Neuron (in vitro differentiated cells): ENCODE measurements at regions not wholly inside any gene's neighbourhood (a gene's known extent, or its start where the extent isn't known, plus 50 kb on each side); places are given as distances from the start of the nearest gene placed in this dataset.

ENCODE experiments used
- H2AFZ ChIP-seq: one replicate; pipeline ENCODE4 v1.6.1; 2013; ENCODE audit warnings: low read depth, mild to moderate bottlenecking, inconsistent platforms, low read length, moderate library complexity
- H3K27me3 ChIP-seq: one replicate; pipeline ENCODE4 v1.6.1; 2013; ENCODE audit warnings: low read length; ENCODE audit not compliant: insufficient read depth
- H3K36me3 ChIP-seq: one replicate; pipeline ENCODE4 v1.6.1; 2013; ENCODE audit warnings: low read length; ENCODE audit not compliant: insufficient read depth
- H3K4me1 ChIP-seq: one replicate; pipeline ENCODE4 v1.6.1; 2013; ENCODE audit warnings: low read length; ENCODE audit not compliant: insufficient read depth
- H3K4me3 ChIP-seq: 2 replicates; pipeline ENCODE4 v1.5.1; 2013; ENCODE audit warnings: mild to moderate bottlenecking, low read length, moderate library complexity
- H3K9me3 ChIP-seq: one replicate; pipeline ENCODE4 v1.6.1; 2013; ENCODE audit warnings: low read length

GRCh38 chr5:86894056-86894455, 276.3 kb downstream of the COX7C start:
- Histone ChIP-seq H3K4me1 (no peaks in the 10 kb centered on the region), H3K9me3 (no peaks in the 10 kb centered on the region), H2AFZ (no peak overlapping the region), H3K27me3 (no peaks in the 10 kb centered on the region), H3K36me3 (no peaks in the 10 kb centered on the region), H3K4me3 (no peak overlapping the region)

GRCh38 chr5:86896916-86897315, 279.2 kb downstream of the COX7C start:
- Histone ChIP-seq H3K4me3 (no peak overlapping the region), H3K9me3 (no peaks in the 10 kb centered on the region), H2AFZ (no peak overlapping the region), H3K27me3 (no peaks in the 10 kb centered on the region), H3K36me3 (no peaks in the 10 kb centered on the region), H3K4me1 (no peaks in the 10 kb centered on the region)

GRCh38 chr5:86909418-86910295, 291.9 kb downstream of the COX7C start:
- Histone ChIP-seq H3K4me3 (no peak overlapping the region), H3K27me3 (no peaks in the 10 kb centered on the region), H2AFZ (no peak overlapping the region), H3K36me3 (no peaks in the 10 kb centered on the region), H3K9me3 (no peaks in the 10 kb centered on the region), H3K4me1 (no peaks in the 10 kb centered on the region)

GRCh38 chr5:86917117-86917579, 299.4 kb downstream of the COX7C start:
- Histone ChIP-seq H3K36me3 (no peaks in the 10 kb centered on the region), H3K4me3 (no peak overlapping the region), H3K9me3 (no peaks in the 10 kb centered on the region), H3K4me1 (no peaks in the 10 kb centered on the region), H2AFZ (no peak overlapping the region), H3K27me3 (no peaks in the 10 kb centered on the region)

GRCh38 chr5:86918246-86918645, 300.5 kb downstream of the COX7C start:
- no peaks in the 10 kb centered on the region for H3K9me3 ChIP-seq
- no peak overlapping the region for H3K4me3 ChIP-seq
- no peak overlapping the region for H2AFZ ChIP-seq
- no peaks in the 10 kb centered on the region for H3K27me3 ChIP-seq
- no peaks in the 10 kb centered on the region for H3K36me3 ChIP-seq
- H3K4me1 ChIP-seq = no peaks in the 10 kb centered on the region

- no peaks in the 10 kb centered on the region for H3K27me3 ChIP-seq
- no peaks in the 10 kb centered on the region for H3K36me3 ChIP-seq
- no peak overlapping the region for H3K4me3 ChIP-seq
- peaks cover 2% of the 10 kb centered on the region for H3K4me1 ChIP-seq
- H2AFZ ChIP-seq = no peak overlapping the region
- no peaks in the 10 kb centered on the region for H3K9me3 ChIP-seq
Observed at GRCh38 chr5:86926033-86926432, 308.3 kb downstream of the COX7C start.

- Histone ChIP-seq H3K9me3 (no peaks in the 10 kb centered on the region), H3K4me3 (no peak overlapping the region)
Observed at GRCh38 chr5:86929123-86929766, 311.5 kb downstream of the COX7C start.

GRCh38 chr5:86951761-86952160, 315.9 kb upstream of the RASA1 start:
- no peak overlapping the region for H3K4me3 ChIP-seq
- H2AFZ ChIP-seq = no peak overlapping the region
- H3K4me1 ChIP-seq = no peaks in the 10 kb centered on the region
- no peaks in the 10 kb centered on the region for H3K9me3 ChIP-seq
- no peaks in the 10 kb centered on the region for H3K36me3 ChIP-seq
- H3K27me3 ChIP-seq = no peaks in the 10 kb centered on the region

More at GRCh38 chr5:86929123-86929766, 311.5 kb downstream of the COX7C start:
- H2AFZ ChIP-seq = no peak overlapping the region
- peaks cover 2% of the 10 kb centered on the region for H3K4me1 ChIP-seq
- H3K27me3 ChIP-seq = no peaks in the 10 kb centered on the region
- no peaks in the 10 kb centered on the region for H3K36me3 ChIP-seq

GRCh38 chr5:86964889-86965288, 302.8 kb upstream of the RASA1 start:
- Histone ChIP-seq H3K4me3 (no peak overlapping the region), H3K36me3 (no peaks in the 10 kb centered on the region), H3K9me3 (no peaks in the 10 kb centered on the region), H3K4me1 (no peaks in the 10 kb centered on the region), H2AFZ (no peak overlapping the region), H3K27me3 (no peaks in the 10 kb centered on the region)

- Histone ChIP-seq H3K9me3 (no peaks in the 10 kb centered on the region), H2AFZ (no peak overlapping the region), H3K27me3 (no peaks in the 10 kb centered on the region), H3K36me3 (no peaks in the 10 kb centered on the region), H3K4me3 (no peak overlapping the region), H3K4me1 (no peaks in the 10 kb centered on the region)
Observed at GRCh38 chr5:86968301-86968753, 299.4 kb upstream of the RASA1 start.

- no peak overlapping the region for H3K4me3 ChIP-seq
- no peak overlapping the region for H2AFZ ChIP-seq
- H3K27me3 ChIP-seq = no peaks in the 10 kb centered on the region
- H3K9me3 ChIP-seq = no peaks in the 10 kb centered on the region
- no peaks in the 10 kb centered on the region for H3K36me3 ChIP-seq
- no peaks in the 10 kb centered on the region for H3K4me1 ChIP-seq
Observed at GRCh38 chr5:86970361-86970760, 297.3 kb upstream of the RASA1 start.

- no peak overlapping the region for H3K4me3 ChIP-seq
Observed at GRCh38 chr5:86971034-86971571, 296.6 kb upstream of the RASA1 start.

GRCh38 chr5:86974955-86975354, 292.7 kb upstream of the RASA1 start:
- no peaks in the 10 kb centered on the region for H3K4me1 ChIP-seq
- H3K4me3 ChIP-seq = no peak overlapping the region
- no peak overlapping the region for H2AFZ ChIP-seq
- no peaks in the 10 kb centered on the region for H3K36me3 ChIP-seq
- H3K27me3 ChIP-seq = no peaks in the 10 kb centered on the region
- no peaks in the 10 kb centered on the region for H3K9me3 ChIP-seq

More at GRCh38 chr5:86971034-86971571, 296.6 kb upstream of the RASA1 start:
- Histone ChIP-seq H3K27me3 (no peaks in the 10 kb centered on the region), H2AFZ (no peak overlapping the region), H3K36me3 (no peaks in the 10 kb centered on the region), H3K4me1 (no peaks in the 10 kb centered on the region), H3K9me3 (no peaks in the 10 kb centered on the region)
